ENCODE measurements at regions not wholly inside any gene's neighbourhood (a gene's known extent, or its start where the extent isn't known, plus 50 kb on each side); places are given as distances from the start of the nearest gene placed in this dataset.
"Not testable (repeated sequence)": the region's sequence is repeated elsewhere in the genome, so short reads cannot be mapped to it uniquely, and the experiment has no call there.

- no peaks in the 10 kb centered on the region for H3K36me3 ChIP-seq
- H4K20me1 ChIP-seq (ENCODE audit: low read depth) = no peaks in the 10 kb centered on the region
- no peak overlapping the region for H3K27ac Mint-ChIP-seq
- no peak overlapping the region for H3K9ac ChIP-seq
- H3K79me2 ChIP-seq (ENCODE audit: low read depth) = no peaks in the 10 kb centered on the region
- H3K4me1 ChIP-seq = no peaks in the 10 kb centered on the region
- no peak overlapping the region for H3K4me3 ChIP-seq
- no peak overlapping the region for H3K27ac ChIP-seq
- no peak overlapping the region for H3K4me3 Mint-ChIP-seq
- no peak overlapping the region for H3K4me2 ChIP-seq
- no peaks in the 10 kb centered on the region for H3K36me3 Mint-ChIP-seq
- peaks cover 28% of the 10 kb centered on the region for H3K9me3 Mint-ChIP-seq
- no peaks in the 10 kb centered on the region for H3K9me3 ChIP-seq (ENCODE audit: low read depth)
- no peak overlapping the region for H2AFZ ChIP-seq (replicated peaks)
- no peak for DNase-seq (ENCODE audit: low spot score)
- H3K4me1 Mint-ChIP-seq = no peaks in the 10 kb centered on the region
- no peak for TF ChIP-seq EZH2phosphoT487 (IDR thresholded peaks at IDR 0.05)
- peaks cover 4% of the 10 kb centered on the region for H3K27me3 Mint-ChIP-seq (ENCODE audit: insufficient read depth, low read depth)
- H3F3A ChIP-seq (ENCODE audit: low read depth) = no peaks in the 10 kb centered on the region
- no peaks in the 10 kb centered on the region for H3K27me3 ChIP-seq
Measured at GRCh38 chr7:51551070-51551469, 234.5 kb upstream of the COBL start.

- H3F3A ChIP-seq (ENCODE audit: low read depth) = no peaks in the 10 kb centered on the region
- no peaks in the 10 kb centered on the region for H3K9me3 ChIP-seq (ENCODE audit: low read depth)
- H3K4me3 ChIP-seq = no peak overlapping the region
- no peak overlapping the region for H2AFZ ChIP-seq (replicated peaks)
- H3K9ac ChIP-seq = no peak overlapping the region
- peaks cover 32% of the 10 kb centered on the region for H3K9me3 Mint-ChIP-seq
- H3K36me3 ChIP-seq = no peaks in the 10 kb centered on the region
- H3K4me3 Mint-ChIP-seq = no peak overlapping the region
- no peak for DNase-seq (ENCODE audit: low spot score)
- no peaks in the 10 kb centered on the region for H3K27me3 ChIP-seq
- H3K4me1 Mint-ChIP-seq = peaks cover 5% of the 10 kb centered on the region
- no peaks in the 10 kb centered on the region for H3K4me1 ChIP-seq
- H3K79me2 ChIP-seq (ENCODE audit: low read depth) = no peaks in the 10 kb centered on the region
- peaks cover 2% of the 10 kb centered on the region for H3K36me3 Mint-ChIP-seq
- no peak overlapping the region for H3K4me2 ChIP-seq
- H3K27ac ChIP-seq = no peak overlapping the region
- H3K27me3 Mint-ChIP-seq (ENCODE audit: insufficient read depth, low read depth) = peaks cover 2% of the 10 kb centered on the region
- H3K27ac Mint-ChIP-seq = no peak overlapping the region
- no peaks in the 10 kb centered on the region for H4K20me1 ChIP-seq (ENCODE audit: low read depth)
- no peak for TF ChIP-seq EZH2phosphoT487 (IDR thresholded peaks at IDR 0.05)
Measured at GRCh38 chr7:51545131-51545530, 228.5 kb upstream of the COBL start.

GRCh38 chr7:51543801-51544553 lies 227.4 kb upstream of the COBL start:
- Histone ChIP-seq H3K9ac (no peak overlapping the region), H3K27ac (no peak overlapping the region), H3K4me3 (no peak overlapping the region), H3K9me3 (ENCODE audit: low read depth) (no peaks in the 10 kb centered on the region), H3K4me2 (no peak overlapping the region), H2AFZ (replicated peaks) (peak overlapping the region; percentile 34), H3K4me1 (no peaks in the 10 kb centered on the region), H3K36me3 (no peaks in the 10 kb centered on the region), H3K27me3 (no peaks in the 10 kb centered on the region), H3F3A (ENCODE audit: low read depth) (no peaks in the 10 kb centered on the region), H4K20me1 (ENCODE audit: low read depth) (no peaks in the 10 kb centered on the region), H3K79me2 (ENCODE audit: low read depth) (no peaks in the 10 kb centered on the region)
- Mint-ChIP-seq H3K4me1 (peaks cover 5% of the 10 kb centered on the region), H3K27me3 (ENCODE audit: insufficient read depth, low read depth) (peaks cover 2% of the 10 kb centered on the region), H3K4me3 (no peak overlapping the region), H3K9me3 (peaks cover 37% of the 10 kb centered on the region), H3K27ac (no peak overlapping the region), H3K36me3 (peaks cover 2% of the 10 kb centered on the region)
- no peak for DNase-seq (ENCODE audit: low spot score)
- no peak for TF ChIP-seq EZH2 (IDR thresholded peaks at IDR 0.05)
- TF ChIP-seq EZH2phosphoT487 (IDR thresholded peaks at IDR 0.05) = no peak
- no peak for TF ChIP-seq CTCF (IDR thresholded peaks at IDR 0.05)

GRCh38 chr7:51540906-51541305 lies 224.3 kb upstream of the COBL start:
- not testable (repeated sequence) for H3K36me3 ChIP-seq; H3K27ac ChIP-seq; H3K4me1 ChIP-seq; H3K27me3 ChIP-seq; H3K36me3 Mint-ChIP-seq; H3K79me2 ChIP-seq (ENCODE audit: low read depth); H2AFZ ChIP-seq (replicated peaks); H3K9me3 ChIP-seq (ENCODE audit: low read depth); H3K4me3 ChIP-seq; H3K9ac ChIP-seq; H3K4me1 Mint-ChIP-seq; H3K27me3 Mint-ChIP-seq (ENCODE audit: insufficient read depth, low read depth); H3K27ac Mint-ChIP-seq; H3K4me3 Mint-ChIP-seq; DNase-seq (ENCODE audit: low spot score); H3K4me2 ChIP-seq; H3F3A ChIP-seq (ENCODE audit: low read depth); H4K20me1 ChIP-seq (ENCODE audit: low read depth)
- peaks cover 38% of the 10 kb centered on the region for H3K9me3 Mint-ChIP-seq

- H3K79me2 ChIP-seq (ENCODE audit: low read depth) = no peaks in the 10 kb centered on the region
- Mint-ChIP-seq H3K9me3 (peaks cover 41% of the 10 kb centered on the region), H3K27ac (no peak overlapping the region), H3K4me3 (no peak overlapping the region), H3K4me1 (peaks cover 5% of the 10 kb centered on the region), H3K36me3 (peaks cover 2% of the 10 kb centered on the region), H3K27me3 (ENCODE audit: insufficient read depth, low read depth) (no peaks in the 10 kb centered on the region)
- H2AFZ ChIP-seq (replicated peaks) = no peak overlapping the region
- no peaks in the 10 kb centered on the region for H3K9me3 ChIP-seq (ENCODE audit: low read depth)
- no peaks in the 10 kb centered on the region for H3F3A ChIP-seq (ENCODE audit: low read depth)
- H3K27me3 ChIP-seq = no peaks in the 10 kb centered on the region
- H4K20me1 ChIP-seq (ENCODE audit: low read depth) = no peaks in the 10 kb centered on the region
- no peak overlapping the region for H3K9ac ChIP-seq
- TF ChIP-seq CTCF (IDR thresholded peaks at IDR 0.05) (no peak), EZH2 (IDR thresholded peaks at IDR 0.05) (no peak), EZH2phosphoT487 (IDR thresholded peaks at IDR 0.05) (no peak)
- no peak for DNase-seq (ENCODE audit: low spot score)
- H3K4me1 ChIP-seq = no peaks in the 10 kb centered on the region
- H3K27ac ChIP-seq = no peak overlapping the region
- no peaks in the 10 kb centered on the region for H3K36me3 ChIP-seq
- no peak overlapping the region for H3K4me2 ChIP-seq
- H3K4me3 ChIP-seq = no peak overlapping the region
Measured at GRCh38 chr7:51539840-51540239, 223.2 kb upstream of the COBL start.

All from neural progenitor cell (in vitro differentiated cells).